GM23248 (cell line): ENCODE measurements at regions not wholly inside any gene's neighbourhood (a gene's known extent, or its start where the extent isn't known, plus 50 kb on each side); places are given as distances from the start of the nearest gene placed in this dataset.
A peak's percentile ranks its signal among the peaks of the same experiment; 100 is the strongest.
"Not testable (repeated sequence)": the region's sequence is repeated elsewhere in the genome, so short reads cannot be mapped to it uniquely, and the experiment has no call there.

Experiments used
- DNase-seq: peaks from one replicate; pipeline ENCODE4 v3.0.0-alpha.2; 2015
- H2AFZ ChIP-seq: fragments of 200-600 bp; sonication (generic); 2 replicates; pipeline ENCODE4 v1.6.1; 2016; ENCODE audit warnings: antibody characterized with exemption
- H3F3A ChIP-seq: fragments of 200-600 bp; sonication (generic); 2 replicates; pipeline ENCODE4 v1.6.1; 2016; ENCODE audit warnings: mild to moderate bottlenecking, antibody characterized with exemption, mixed run types; ENCODE audit not compliant: insufficient read depth
- H3K27ac ChIP-seq: fragments of 200-600 bp; sonication (generic); 2 replicates; pipeline ENCODE4 v1.5.1; 2016; ENCODE audit warnings: mild to moderate bottlenecking
- H3K27me3 ChIP-seq: fragments of 200-600 bp; sonication (generic); replicated peaks from 2 replicates; pipeline ENCODE4 v1.6.1; 2016; ENCODE audit warnings: mild to moderate bottlenecking; ENCODE audit not compliant: insufficient read depth
- H3K36me3 ChIP-seq: fragments of 200-600 bp; sonication (generic); 2 replicates; pipeline ENCODE4 v1.6.1; 2016; ENCODE audit warnings: low read depth, mild to moderate bottlenecking
- H3K4me1 ChIP-seq: fragments of 200-600 bp; sonication (generic); 2 replicates; pipeline ENCODE4 v1.6.1; 2016; ENCODE audit warnings: mild to moderate bottlenecking; ENCODE audit not compliant: insufficient read depth
- H3K4me2 ChIP-seq: fragments of 200-600 bp; sonication (generic); one replicate; pipeline ENCODE4 v1.6.1; 2016; ENCODE audit warnings: mild to moderate bottlenecking; ENCODE audit not compliant: unreplicated experiment
- H3K4me3 ChIP-seq: fragments of 200-600 bp; sonication (generic); 2 replicates; pipeline ENCODE4 v1.5.1; 2016; ENCODE audit warnings: mild to moderate bottlenecking
- H3K79me2 ChIP-seq: fragments of 200-600 bp; sonication (generic); 2 replicates; pipeline ENCODE4 v1.6.1; 2016; ENCODE audit warnings: mild to moderate bottlenecking; ENCODE audit not compliant: insufficient read depth
- H3K9ac ChIP-seq: fragments of 200-600 bp; sonication (generic); 2 replicates; pipeline ENCODE4 v1.6.1; 2016; ENCODE audit warnings: mild to moderate bottlenecking
- H3K9me2 ChIP-seq: fragments of 200-600 bp; sonication (generic); 2 replicates; pipeline ENCODE4 v1.6.1; 2016; ENCODE audit warnings: mixed run types, mild to moderate bottlenecking, moderate library complexity; ENCODE audit not compliant: insufficient read depth
- H3K9me3 ChIP-seq: fragments of 200-600 bp; sonication (generic); one replicate; pipeline ENCODE4 v1.6.1; 2017; ENCODE audit warnings: low read depth
- H4K20me1 ChIP-seq: fragments of 200-600 bp; sonication (generic); 2 replicates; pipeline ENCODE4 v1.6.0; 2016; ENCODE audit not compliant: insufficient read depth
- EZH2 ChIP-seq: fragments of 200-600 bp; sonication (generic); IDR thresholded peaks from 2 replicates; pipeline ENCODE4 v1.6.1; 2018; ENCODE audit warnings: antibody characterized with exemption, mild to moderate bottlenecking; ENCODE audit not compliant: insufficient read depth, poor library complexity, severe bottlenecking
- EZH2phosphoT487 ChIP-seq: fragments of 200-600 bp; sonication (generic); IDR thresholded peaks from 2 replicates; pipeline ENCODE4 v1.6.1; 2018; ENCODE audit warnings: antibody characterized with exemption, moderate library complexity, mild to moderate bottlenecking, low read depth; ENCODE audit not compliant: insufficient read depth
- whole genome bisulfite sequencing, 2 experiments: methylation state at CpG; one replicate each; pipeline ENCODE4 v1.1.6; 2015 to 2017; ENCODE audit warnings: low lambda C conversion rate in 2 of 2, low coverage in 1 of 2; ENCODE audit errors: missing lambda C conversion rate in 2 of 2; 5-methylcytosine and 5-hydroxymethylcytosine counted together
- in situ Hi-C: fragments of 300-500 bp; cut with MboI; formaldehyde crosslinking; loops from 2 replicates; pipeline ENCODE4 v1.15.0; 2020

DNA sequence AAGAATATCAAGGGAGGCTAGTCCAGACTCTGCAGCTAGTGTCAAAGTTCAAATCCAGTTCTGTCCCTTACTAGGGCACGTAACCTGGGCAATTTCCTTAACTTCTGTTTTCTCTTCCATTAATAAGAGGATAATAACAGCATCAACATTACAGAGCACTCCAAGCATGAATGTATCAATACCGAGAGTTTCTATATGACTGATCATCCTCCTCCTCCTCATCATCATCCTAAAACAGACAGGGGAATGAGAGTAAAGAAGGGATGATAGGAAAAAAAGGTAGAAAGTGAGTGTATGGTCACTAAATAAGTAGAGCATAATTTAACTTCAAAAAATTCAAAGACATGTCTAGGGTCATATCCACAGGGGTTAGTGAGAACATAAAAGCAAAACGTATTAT is 171.4 kb downstream of the NDUFA12 start:
- 86 to 93% methylated on average over 3 of the region's 3 CpGs for WGBS, 2 experiments
- Histone ChIP-seq H3K9ac (no peak overlapping the region), H3K4me1 (peaks cover 13% of the 10 kb centered on the region), H3K9me2 (no peaks in the 10 kb centered on the region), H3K27me3 (no peaks in the 10 kb centered on the region), H4K20me1 (no peaks in the 10 kb centered on the region), H2AFZ (no peak overlapping the region), H3K27ac (no peak overlapping the region), H3K79me2 (no peaks in the 10 kb centered on the region), H3F3A (0 out of 2 replicates have a peak, but pooled peaks cover 7% of the 10 kb centered on the region), H3K4me3 (no peak overlapping the region), H3K4me2 (no peak overlapping the region), H3K36me3 (no peaks in the 10 kb centered on the region), H3K9me3 (no peaks in the 10 kb centered on the region)
- DNase-seq: no peak
- in situ Hi-C loops: no loop called here
- TF ChIP-seq EZH2 (no peak), EZH2phosphoT487 (no peak)

DNA sequence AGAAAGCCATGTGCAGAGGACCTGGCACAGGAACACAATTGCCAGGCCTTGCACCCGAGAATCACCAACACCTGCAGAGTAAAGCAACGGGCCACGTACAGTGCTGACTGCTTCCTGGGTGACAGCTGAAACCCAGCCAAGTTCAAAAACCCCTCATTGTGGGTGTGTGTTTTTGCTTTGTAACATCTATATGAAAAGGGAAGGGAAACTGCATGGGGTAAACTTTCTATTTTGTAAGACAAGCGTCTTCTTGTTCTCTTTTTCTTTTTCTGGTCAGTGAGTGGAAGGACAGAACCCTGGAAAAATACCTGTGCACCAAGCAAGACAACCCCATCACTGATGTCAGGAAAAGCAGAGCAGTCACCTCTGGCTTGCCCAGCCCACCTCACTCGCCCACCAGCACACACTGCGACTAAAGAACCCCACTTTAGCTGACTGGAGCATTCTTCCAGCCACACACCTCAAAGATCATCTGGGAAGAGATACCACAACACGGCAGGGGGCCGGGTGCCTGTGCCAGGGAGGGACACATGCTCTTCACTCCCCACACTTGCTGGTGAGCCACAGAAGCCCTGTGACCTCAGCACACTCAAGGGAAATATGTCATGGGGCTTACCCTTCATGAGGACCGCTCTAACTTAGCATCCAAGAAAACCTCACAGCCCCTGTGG is 172.3 kb downstream of the NDUFA12 start:
- Histone ChIP-seq H3F3A (0 out of 2 replicates have a peak, but pooled peaks cover 7% of the 10 kb centered on the region), H3K4me1 (peaks cover 13% of the 10 kb centered on the region), H3K9me3 (no peaks in the 10 kb centered on the region), H2AFZ (no peak overlapping the region), H3K9me2 (no peaks in the 10 kb centered on the region), H3K4me3 (no peak overlapping the region), H3K36me3 (no peaks in the 10 kb centered on the region), H3K27me3 (no peaks in the 10 kb centered on the region), H4K20me1 (no peaks in the 10 kb centered on the region), H3K79me2 (no peaks in the 10 kb centered on the region), H3K4me2 (no peak overlapping the region), H3K27ac (no peak overlapping the region), H3K9ac (no peak overlapping the region)
- TF ChIP-seq EZH2phosphoT487: no peak
- TF ChIP-seq EZH2: no peak
- no peak for DNase-seq
- WGBS, 2 experiments: 80 to 84% methylated on average over 9 of the region's 9 CpGs
- in situ Hi-C loops: no loop called here

DNA sequence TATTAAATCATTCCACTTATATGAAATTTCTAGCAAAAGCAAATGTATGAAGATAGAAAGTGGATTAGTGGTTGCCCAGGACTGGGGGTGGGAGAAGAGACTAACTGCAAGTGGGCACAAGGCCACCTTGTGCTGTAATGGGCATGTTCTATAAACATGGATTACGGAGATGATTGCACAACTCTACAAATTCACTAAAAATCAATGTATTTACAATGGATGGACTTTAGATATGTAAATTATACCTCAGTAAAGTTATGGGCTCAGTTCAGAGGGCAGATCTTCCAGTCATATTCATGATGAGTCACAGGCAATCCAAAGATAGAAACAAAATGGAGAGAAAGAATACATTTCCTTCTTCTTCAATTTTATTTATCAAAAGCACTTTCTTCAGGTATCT is 173.9 kb downstream of the NDUFA12 start:
- no peaks in the 10 kb centered on the region for H3K9me2 ChIP-seq
- H3K4me1 ChIP-seq: peaks cover 13% of the 10 kb centered on the region
- H3K27ac ChIP-seq: no peak overlapping the region
- in situ Hi-C loops: no loop called here
- no peaks in the 10 kb centered on the region for H3K27me3 ChIP-seq
- H3F3A ChIP-seq: 0 out of 2 replicates have a peak, but pooled peaks cover 7% of the 10 kb centered on the region
- no peaks in the 10 kb centered on the region for H3K9me3 ChIP-seq
- no peaks in the 10 kb centered on the region for H3K79me2 ChIP-seq
- no peak overlapping the region for H3K4me2 ChIP-seq
- no peak overlapping the region for H3K4me3 ChIP-seq
- DNase-seq: peak; percentile 27
- WGBS, 2 experiments: 86 to 97% methylated on average over 1 of the region's 1 CpG
- H4K20me1 ChIP-seq: no peaks in the 10 kb centered on the region
- TF ChIP-seq EZH2: no peak
- TF ChIP-seq EZH2phosphoT487: no peak
- H3K36me3 ChIP-seq: no peaks in the 10 kb centered on the region
- no peak overlapping the region for H3K9ac ChIP-seq
- no peak overlapping the region for H2AFZ ChIP-seq

DNA sequence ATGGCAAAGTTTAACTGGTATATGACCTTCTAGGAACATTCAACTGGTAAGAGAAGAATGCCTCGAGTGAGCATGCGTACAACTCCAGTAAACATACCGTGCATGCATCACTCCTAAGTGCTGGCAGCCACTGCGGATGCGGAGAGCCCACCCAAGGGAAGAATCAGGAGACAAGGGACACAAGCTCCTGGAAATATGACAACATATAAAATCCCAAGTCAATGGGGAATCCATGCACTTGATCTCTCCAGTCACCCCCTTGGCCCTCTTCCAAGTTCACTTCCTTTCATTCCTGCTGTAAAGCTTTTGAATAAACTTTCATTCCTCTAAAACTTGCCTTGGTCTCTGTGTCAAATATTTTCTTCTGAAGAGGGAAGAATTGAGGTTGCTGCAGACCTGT is 168.7 kb upstream of the TMCC3 start:
- H3K4me1 ChIP-seq: no peaks in the 10 kb centered on the region
- WGBS, 2 experiments: 71 to 78% methylated on average over 5 of the region's 5 CpGs
- H3K9ac ChIP-seq: no peak overlapping the region
- no peaks in the 10 kb centered on the region for H3F3A ChIP-seq
- no peak for DNase-seq
- no peak overlapping the region for H3K27ac ChIP-seq
- H3K4me3 ChIP-seq: no peak overlapping the region
- H3K4me2 ChIP-seq: no peak overlapping the region
- no peaks in the 10 kb centered on the region for H3K36me3 ChIP-seq
- no peaks in the 10 kb centered on the region for H4K20me1 ChIP-seq
- H3K79me2 ChIP-seq: no peaks in the 10 kb centered on the region
- H3K9me3 ChIP-seq: no peaks in the 10 kb centered on the region
- no peaks in the 10 kb centered on the region for H3K27me3 ChIP-seq
- in situ Hi-C loops: no loop called here
- no peak overlapping the region for H2AFZ ChIP-seq
- no peak for TF ChIP-seq EZH2phosphoT487
- TF ChIP-seq EZH2: no peak
- no peaks in the 10 kb centered on the region for H3K9me2 ChIP-seq

DNA sequence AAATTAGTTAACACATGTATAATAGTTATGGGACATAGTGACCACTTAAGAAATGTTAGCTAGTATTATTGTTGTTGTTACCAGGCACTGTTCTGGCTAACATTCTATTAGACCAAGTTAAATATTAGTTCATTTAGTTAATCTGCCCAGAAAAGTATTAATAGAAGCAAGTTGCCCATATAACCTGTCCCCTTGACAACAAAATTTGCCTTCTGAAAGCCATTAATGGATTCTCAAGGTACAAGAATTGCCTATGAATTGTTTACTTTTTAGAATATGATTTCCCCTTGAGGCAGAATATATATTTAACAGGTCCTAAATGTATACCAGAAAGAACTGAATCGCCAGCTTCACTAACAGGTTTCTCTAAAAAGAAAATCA is 167.3 kb upstream of the TMCC3 start:
- no peak for TF ChIP-seq EZH2
- no peak for TF ChIP-seq EZH2phosphoT487
- Histone ChIP-seq H3K9ac (no peak overlapping the region), H3K9me2 (no peaks in the 10 kb centered on the region), H3K27ac (no peak overlapping the region), H3F3A (0 out of 2 replicates have a peak, but pooled peaks cover 9% of the 10 kb centered on the region), H3K36me3 (no peaks in the 10 kb centered on the region), H3K9me3 (peaks cover 4% of the 10 kb centered on the region), H4K20me1 (no peaks in the 10 kb centered on the region), H3K4me1 (no peaks in the 10 kb centered on the region), H2AFZ (no peak overlapping the region), H3K4me2 (no peak overlapping the region), H3K4me3 (no peak overlapping the region), H3K79me2 (no peaks in the 10 kb centered on the region), H3K27me3 (no peaks in the 10 kb centered on the region)
- DNase-seq: no peak
- WGBS, 2 experiments: 35 to 47% methylated on average over 1 of the region's 1 CpG
- in situ Hi-C loops: no loop called here

DNA sequence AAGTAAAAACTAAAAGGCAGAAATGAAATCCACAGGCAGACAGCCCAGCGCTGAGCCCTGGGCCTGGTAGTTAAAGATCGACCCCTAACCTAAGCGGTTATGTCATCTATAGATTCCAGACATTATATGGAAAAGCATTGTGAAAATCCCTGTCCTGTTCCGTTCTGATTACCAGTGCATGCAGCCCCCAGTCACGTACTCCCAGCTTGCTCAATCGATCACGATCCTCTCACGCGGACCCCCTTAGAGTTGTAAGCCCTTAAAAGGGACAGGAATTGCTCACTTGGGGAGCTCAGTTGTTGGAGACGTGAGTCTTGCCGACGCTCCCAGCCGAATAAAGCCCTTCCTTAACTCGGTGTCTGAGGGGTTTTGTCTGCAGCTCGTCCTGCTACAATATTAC is 166.8 kb upstream of the TMCC3 start:
- H3K4me1 ChIP-seq, H3K36me3 ChIP-seq, H2AFZ ChIP-seq, in situ Hi-C loops, H3K9me2 ChIP-seq, H3K4me3 ChIP-seq, H3K27me3 ChIP-seq, H3K27ac ChIP-seq, H3K9me3 ChIP-seq, H3K79me2 ChIP-seq, H3F3A ChIP-seq, DNase-seq, H3K4me2 ChIP-seq, H4K20me1 ChIP-seq, H3K9ac ChIP-seq: not testable (repeated sequence)
- 71 to 72% methylated on average over 15 of the region's 15 CpGs for WGBS, 2 experiments

DNA sequence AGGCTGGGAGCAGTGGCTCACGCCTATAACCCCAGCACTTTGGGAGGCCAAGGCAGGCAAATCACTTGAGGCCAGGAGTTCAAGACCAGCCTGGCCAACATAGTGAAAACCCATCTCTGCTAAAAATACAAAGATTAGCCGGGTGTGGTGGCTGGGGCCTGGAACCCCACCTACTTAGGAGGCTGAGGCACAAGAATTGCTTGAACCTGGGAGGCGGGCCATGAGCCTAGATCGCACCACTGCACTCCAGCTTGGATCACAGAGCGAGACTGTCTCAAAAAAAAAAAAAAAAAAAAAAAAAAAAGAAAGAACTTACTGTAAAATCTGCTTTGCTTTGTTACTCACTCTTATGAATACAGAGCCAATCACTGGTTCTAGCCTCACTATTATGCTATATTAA is 166.4 kb upstream of the TMCC3 start:
- H3K9me3 ChIP-seq, H3K79me2 ChIP-seq, H3K27me3 ChIP-seq, in situ Hi-C loops, H3K4me3 ChIP-seq, H3K9me2 ChIP-seq, H2AFZ ChIP-seq, H3F3A ChIP-seq, H3K27ac ChIP-seq, H3K9ac ChIP-seq, H3K4me1 ChIP-seq, H4K20me1 ChIP-seq, DNase-seq, H3K36me3 ChIP-seq, H3K4me2 ChIP-seq: not testable (repeated sequence)
- 55 to 57% methylated on average over 5 of the region's 5 CpGs for WGBS, 2 experiments
